Urinary bladder (tissue), 3 donors: ENCODE measurements at regions not wholly inside any gene's neighbourhood (a gene's known extent, or its start where the extent isn't known, plus 50 kb on each side); places are given as distances from the start of the nearest gene placed in this dataset.
"Not testable (repeated sequence)": the region's sequence is repeated elsewhere in the genome, so short reads cannot be mapped to it uniquely, and the experiment has no call there.

Experiments
- DNase-seq: peaks from one replicate; pipeline ENCODE4 v3.0.0-alpha.2; 2015; ENCODE audit errors: extremely low spot score
- H3K27ac ChIP-seq: one replicate; pipeline ENCODE4 v1.5.1; 2013; ENCODE audit warnings: low read depth, mild to moderate bottlenecking, moderate library complexity
- H3K36me3 ChIP-seq: one replicate; pipeline ENCODE4 v1.6.1; 2013; ENCODE audit warnings: mild to moderate bottlenecking, moderate library complexity; ENCODE audit not compliant: insufficient read depth
- H3K4me1 ChIP-seq: one replicate; pipeline ENCODE4 v1.6.1; 2013; ENCODE audit warnings: mild to moderate bottlenecking, moderate library complexity; ENCODE audit not compliant: insufficient read depth
- H3K4me3 ChIP-seq: one replicate; pipeline ENCODE4 v1.5.1; 2013; ENCODE audit warnings: low read depth, low read length
- WGBS: extraction: QIAGEN DNeasy Blood & Tissue Kit; methylation state at CpG from one replicate; pipeline ENCODE4 v1.1.7; 2013; 5-methylcytosine and 5-hydroxymethylcytosine counted together
- donor health status: healthy with polysubstance abuse.
- donor health status: healthy.

GRCh38 chr21:35171385-35171784 lies 122.3 kb upstream of the RUNX1 start:
- DNase-seq: no peak
- no peak overlapping the region for H3K27ac ChIP-seq
- no peaks in the 10 kb centered on the region for H3K36me3 ChIP-seq
- no peaks in the 10 kb centered on the region for H3K4me1 ChIP-seq
- WGBS: 78% methylated on average over 5 of the region's 5 CpGs
- no peak overlapping the region for H3K4me3 ChIP-seq

- H3K4me3 ChIP-seq: no peak overlapping the region
- H3K27ac ChIP-seq: no peak overlapping the region
- H3K36me3 ChIP-seq: no peaks in the 10 kb centered on the region
- no peaks in the 10 kb centered on the region for H3K4me1 ChIP-seq
- 93% methylated on average over 4 of the region's 4 CpGs for WGBS
- DNase-seq: no peak
These were observed 121.7 kb upstream of the RUNX1 start for GRCh38 chr21:35170818-35171217.

- no peak for DNase-seq
- H3K4me1 ChIP-seq: no peaks in the 10 kb centered on the region
- WGBS: 80% methylated on average over 1 of the region's 1 CpG
- no peak overlapping the region for H3K27ac ChIP-seq
- H3K36me3 ChIP-seq: no peaks in the 10 kb centered on the region
- H3K4me3 ChIP-seq: no peak overlapping the region
These were observed 121.1 kb upstream of the RUNX1 start for GRCh38 chr21:35170244-35170643.

GRCh38 chr21:35169574-35169973 lies 120.5 kb upstream of the RUNX1 start:
- H3K4me3 ChIP-seq: no peak overlapping the region
- H3K36me3 ChIP-seq: no peaks in the 10 kb centered on the region
- 77% methylated on average over 1 of the region's 1 CpG for WGBS

GRCh38 chr21:35168735-35169134 lies 119.6 kb upstream of the RUNX1 start:
- 78% methylated on average over 4 of the region's 4 CpGs for WGBS
- H3K27ac ChIP-seq: no peak overlapping the region
- no peak for DNase-seq

More at GRCh38 chr21:35169574-35169973, 120.5 kb upstream of the RUNX1 start:
- no peaks in the 10 kb centered on the region for H3K4me1 ChIP-seq
- DNase-seq: no peak
- no peak overlapping the region for H3K27ac ChIP-seq

GRCh38 chr21:35164971-35165483 lies 115.9 kb upstream of the RUNX1 start:
- DNase-seq: no peak

More at GRCh38 chr21:35168735-35169134, 119.6 kb upstream of the RUNX1 start:
- H3K4me1 ChIP-seq: no peaks in the 10 kb centered on the region
- no peak overlapping the region for H3K4me3 ChIP-seq
- no peaks in the 10 kb centered on the region for H3K36me3 ChIP-seq

GRCh38 chr21:35164380-35164779 lies 115.3 kb upstream of the RUNX1 start:
- 94% methylated on average over 4 of the region's 4 CpGs for whole genome bisulfite sequencing
- no peak overlapping the region for H3K27ac ChIP-seq
- no peak for DNase-seq
- no peak overlapping the region for H3K4me3 ChIP-seq
- no peaks in the 10 kb centered on the region for H3K4me1 ChIP-seq
- no peaks in the 10 kb centered on the region for H3K36me3 ChIP-seq

More at GRCh38 chr21:35164971-35165483, 115.9 kb upstream of the RUNX1 start:
- WGBS: 92% methylated on average over 3 of the region's 3 CpGs
- H3K27ac ChIP-seq: no peak overlapping the region
- H3K36me3 ChIP-seq: no peaks in the 10 kb centered on the region
- no peaks in the 10 kb centered on the region for H3K4me1 ChIP-seq
- H3K4me3 ChIP-seq: no peak overlapping the region

GRCh38 chr21:35163411-35163810 lies 114.3 kb upstream of the RUNX1 start:
- Histone ChIP-seq H3K27ac (no peak overlapping the region), H3K4me3 (no peak overlapping the region), H3K4me1 (no peaks in the 10 kb centered on the region), H3K36me3 (no peaks in the 10 kb centered on the region)
- no peak for DNase-seq
- 73% methylated on average over 3 of the region's 3 CpGs for whole genome bisulfite sequencing

- DNase-seq: no peak
- WGBS: 93% methylated on average over 3 of the region's 3 CpGs
- no peaks in the 10 kb centered on the region for H3K4me1 ChIP-seq
- no peaks in the 10 kb centered on the region for H3K36me3 ChIP-seq
- no peak overlapping the region for H3K4me3 ChIP-seq
- no peak overlapping the region for H3K27ac ChIP-seq
These were observed 113.7 kb upstream of the RUNX1 start for GRCh38 chr21:35162831-35163230.

GRCh38 chr21:35159881-35160280 lies 110.8 kb upstream of the RUNX1 start:
- H3K4me1 ChIP-seq: no peaks in the 10 kb centered on the region
- H3K36me3 ChIP-seq: no peaks in the 10 kb centered on the region
- no peak overlapping the region for H3K27ac ChIP-seq
- no peak overlapping the region for H3K4me3 ChIP-seq
- WGBS: 86% methylated on average over 4 of the region's 4 CpGs
- no peak for DNase-seq

GRCh38 chr21:35157374-35157773 lies 108.3 kb upstream of the RUNX1 start:
- H3K27ac ChIP-seq, H3K4me3 ChIP-seq, DNase-seq, H3K36me3 ChIP-seq, H3K4me1 ChIP-seq: not testable (repeated sequence)
- WGBS: 96% methylated on average over 1 of the region's 1 CpG

- Histone ChIP-seq H3K27ac (no peak overlapping the region), H3K4me1 (no peaks in the 10 kb centered on the region), H3K36me3 (no peaks in the 10 kb centered on the region), H3K4me3 (no peak overlapping the region)
- no peak for DNase-seq
- 86% methylated on average over 4 of the region's 4 CpGs for WGBS
These were observed 107.5 kb upstream of the RUNX1 start for GRCh38 chr21:35156293-35157278.

GRCh38 chr21:35154788-35155187 lies 105.7 kb upstream of the RUNX1 start:
- Histone ChIP-seq H3K36me3 (no peaks in the 10 kb centered on the region), H3K4me1 (no peaks in the 10 kb centered on the region), H3K4me3 (no peak overlapping the region), H3K27ac (no peak overlapping the region)
- WGBS: 78% methylated on average over 6 of the region's 6 CpGs
- DNase-seq: no peak

- Histone ChIP-seq H3K4me1 (no peaks in the 10 kb centered on the region), H3K27ac (no peak overlapping the region), H3K4me3 (no peak overlapping the region), H3K36me3 (no peaks in the 10 kb centered on the region)
- no peak for DNase-seq
- 78% methylated on average over 5 of the region's 5 CpGs for WGBS
These were observed 104.6 kb upstream of the RUNX1 start for GRCh38 chr21:35153671-35154070.
